GM12878 (cell line): ENCODE measurements at regions not wholly inside any gene's neighbourhood (a gene's known extent, or its start where the extent isn't known, plus 50 kb on each side); places are given as distances from the start of the nearest gene placed in this dataset.

Source experiments
- ATAC-seq: fragments of 200-7000 bp; cut with Tn5 transposase; 3 replicates; pipeline ENCODE4 v1.9.1; 2020; ENCODE audit warnings: mild to moderate bottlenecking, moderate library complexity
- BruUV-seq: library from RNA; stranded (reverse); fragments of 400-500 nt; replicated peaks from 2 replicates; lab custom pipeline; 2021; lab: Mats Ljungman, UMichigan
- CTCF ChIA-PET: fragments of 300-600 bp; sonication (Branson Sonifier 250); formaldehyde crosslinking; extraction: SDS; loops from one replicate; lab custom pipeline; 2021; ENCODE audit warnings: inconsistent platforms; lab: Yijun Ruan, JAX
- POLR2A ChIA-PET: fragments of 350-600 bp; formaldehyde crosslinking; extraction: SDS; loops from one replicate; lab custom pipeline; 2021; ENCODE audit warnings: inconsistent platforms; lab: Charles Lee
- RAD21 ChIA-PET: fragments of 300-600 bp; sonication (Branson Sonifier 250); formaldehyde crosslinking; loops from one replicate; lab custom pipeline; 2023; ENCODE audit warnings: antibody characterized with exemption; ENCODE audit not compliant: unreplicated experiment; lab: Charles Lee
- SMC1A ChIA-PET: fragments of 300-600 bp; sonication (Branson Sonifier 250); formaldehyde crosslinking; loops from one replicate; lab custom pipeline; 2023; ENCODE audit not compliant: unreplicated experiment, uncharacterized antibody; lab: Charles Lee
- DNase-seq: peaks from one replicate; pipeline ENCODE4 v3.0.0-alpha.2; 2011; ENCODE audit warnings: low read depth, low spot score
- FAIRE-seq: peaks from 3 replicates; lab custom pipeline; 2011; peaks lifted over from hg19 to GRCh38; lab: Jason Lieb, UNC
- H2AFZ ChIP-seq: 2 replicates; pipeline ENCODE4 v1.6.0; 2011; ENCODE audit warnings: low read depth, low read length, control low read depth; ENCODE audit not compliant: control insufficient read depth
- H3K27ac ChIP-seq: 2 replicates; pipeline ENCODE4 v1.5.1; 2011; ENCODE audit warnings: control low read depth; ENCODE audit not compliant: control insufficient read depth, insufficient read depth
- H3K27me3 ChIP-seq, 2 experiments: replicated peaks in 1 of 2; 2 replicates each; pipeline versions ENCODE4 v1.6.0 to v1.6.1; 2011; ENCODE audit warnings: low read length in 1 of 2; ENCODE audit not compliant: control insufficient read depth in 2 of 2, insufficient read depth in 2 of 2
- H3K36me3 ChIP-seq, 2 experiments: 2 replicates each; pipeline ENCODE4 v1.5.1; 2011; ENCODE audit warnings: low read length in 1 of 2; ENCODE audit not compliant: control insufficient read depth in 2 of 2, insufficient read depth in 2 of 2
- H3K4me1 ChIP-seq: 2 replicates; pipeline ENCODE4 v1.6.1; 2011; ENCODE audit warnings: mild to moderate bottlenecking, low read length, moderate library complexity, mixed read lengths; ENCODE audit not compliant: control insufficient read depth, insufficient read depth
- H3K4me2 ChIP-seq: 2 replicates; pipeline ENCODE4 v1.6.0; 2011; ENCODE audit warnings: control low read depth; ENCODE audit not compliant: control insufficient read depth, insufficient read depth
- H3K4me3 ChIP-seq: fragments of 200-600 bp; sonication (generic); 2 replicates; pipeline ENCODE4 v1.5.1; 2016
- H3K79me2 ChIP-seq: 2 replicates; pipeline ENCODE4 v1.6.0; 2011; ENCODE audit warnings: low read length; ENCODE audit not compliant: control insufficient read depth, insufficient read depth
- H3K9ac ChIP-seq: 2 replicates; pipeline ENCODE4 v1.8.0; 2011; ENCODE audit warnings: low read length, control low read depth, mixed read lengths; ENCODE audit not compliant: control insufficient read depth, insufficient read depth
- H3K9me3 ChIP-seq: replicated peaks from 3 replicates; pipeline ENCODE4 v1.5.1; 2011; ENCODE audit warnings: mild to moderate bottlenecking, low read length; ENCODE audit not compliant: control insufficient read depth, insufficient read depth
- H4K20me1 ChIP-seq: 2 replicates; pipeline ENCODE4 v1.6.0; 2011; ENCODE audit not compliant: control insufficient read depth, insufficient read depth
- EZH2 ChIP-seq: IDR thresholded peaks from 2 replicates; pipeline ENCODE4 v1.6.1; 2012; ENCODE audit warnings: low read depth, mild to moderate bottlenecking, control low read depth, inconsistent platforms, low read length, borderline replicate concordance; ENCODE audit not compliant: control insufficient read depth
- FOXM1 ChIP-seq: IDR thresholded peaks from 2 replicates; pipeline ENCODE4 v1.6.1; 2012; ENCODE audit warnings: low read depth, mild to moderate bottlenecking, inconsistent platforms, low read length, moderate library complexity
- MEF2A ChIP-seq: IDR thresholded peaks from 2 replicates; pipeline ENCODE4 v1.6.1; 2011; ENCODE audit warnings: low read depth, mild to moderate bottlenecking, low read length, moderate library complexity; ENCODE audit not compliant: insufficient read depth
- NFYA ChIP-seq: IDR thresholded peaks from 2 replicates; pipeline ENCODE4 v1.6.1; 2011; ENCODE audit warnings: low read depth, mild to moderate bottlenecking, low read length, improper control_type of control experiment, borderline replicate concordance
- POLR2A ChIP-seq: IDR thresholded peaks from 2 replicates; pipeline ENCODE4 v1.6.1; 2011; ENCODE audit warnings: low read depth, mild to moderate bottlenecking, low read length
- SIX5 ChIP-seq: IDR thresholded peaks from 2 replicates; pipeline ENCODE4 v1.6.1; 2011; ENCODE audit warnings: mild to moderate bottlenecking, low read depth, low read length, moderate library complexity; ENCODE audit not compliant: severe bottlenecking
- SPI1 ChIP-seq: IDR thresholded peaks from 2 replicates; pipeline ENCODE4 v1.6.1; 2011; ENCODE audit warnings: low read depth, mild to moderate bottlenecking, low read length, moderate library complexity, borderline replicate concordance; ENCODE audit not compliant: insufficient read depth
- SUPT20H ChIP-seq: IDR thresholded peaks from 2 replicates; pipeline ENCODE4 v1.6.1; 2011; ENCODE audit warnings: low read depth, mild to moderate bottlenecking, low read length, moderate library complexity, borderline replicate concordance; ENCODE audit not compliant: control insufficient read depth
- WGBS: methylation state at CpG from one replicate; pipeline ENCODE4 v1.1.6; 2016; ENCODE audit warnings: low lambda C conversion rate; ENCODE audit not compliant: insufficient replicate concordance, insufficient coverage; ENCODE audit errors: missing lambda C conversion rate; 5-methylcytosine and 5-hydroxymethylcytosine counted together
- in situ Hi-C: fragments of 300-500 bp; cut with MboI; formaldehyde crosslinking; loops from 9 replicates; pipeline ENCODE4 v1.14.3; 2018; ENCODE audit warnings: mixed read lengths
- intact Hi-C: fragments of 100-400 bp; cut with micrococcal nuclease; formaldehyde crosslinking; loops from one replicate; pipeline ENCODE4 v1.14.2; 2022; ENCODE audit not compliant: unreplicated experiment
- TF ChIP-seq, protein P1 (sequence below): fragments of 450-650 bp; IDR thresholded peaks from 2 replicates; pipeline ENCODE4 v1.6.1; 2016; ENCODE audit warnings: mild to moderate bottlenecking
- TF ChIP-seq, protein P2 (sequence below): IDR thresholded peaks from 2 replicates; pipeline ENCODE4 v1.6.1; 2012; ENCODE audit warnings: mild to moderate bottlenecking, low read depth, low read length
- TF ChIP-seq, protein P3 (sequence below): IDR thresholded peaks from 2 replicates; pipeline ENCODE4 v1.6.1; 2012; ENCODE audit warnings: low read depth, low read length, improper control_type of control experiment

DNA sequence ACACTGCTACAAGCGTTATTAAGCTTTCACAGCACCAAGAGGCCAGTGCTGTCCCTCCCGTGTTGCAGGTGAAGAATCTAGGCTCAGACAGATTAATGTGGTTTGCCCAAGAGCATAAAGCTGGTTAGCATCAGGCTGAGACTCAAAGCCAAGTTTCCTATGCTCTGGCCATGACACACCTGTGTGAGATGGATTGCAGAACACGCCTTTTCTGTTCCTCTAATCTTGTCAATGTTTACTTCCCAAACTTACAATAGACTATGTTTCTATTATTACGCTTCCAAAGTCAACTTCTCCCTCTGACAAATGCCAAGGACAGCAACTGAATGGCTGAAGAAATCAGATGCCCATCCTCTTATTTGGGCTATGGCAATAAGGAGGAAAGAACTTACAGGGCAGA is 138.4 kb upstream of the SLIT3 start:
- POLR2A ChIA-PET = no interaction called here
- Histone ChIP-seq H3K9me3 (no peaks in the 10 kb centered on the region), H3K4me2 (no peak overlapping the region), H3K4me1 (no peaks in the 10 kb centered on the region), H3K79me2 (no peaks in the 10 kb centered on the region), H2AFZ (no peak overlapping the region), H4K20me1 (no peaks in the 10 kb centered on the region), H3K4me3 (no peak overlapping the region), H3K36me3 (no peaks in the 10 kb centered on the region), H3K27me3 (peaks cover 0 to 5% of the 10 kb centered on the region in 2 experiments; a peak in 2 of 4 replicates), H3K9ac (no peak overlapping the region), H3K27ac (no peak overlapping the region)
- in situ Hi-C loops = no loop called here
- intact Hi-C loops = no loop called here
- no peak for FAIRE-seq
- BruUV-seq = no TSS peak
- 17% methylated on average over 4 of the region's 4 CpGs for WGBS
- RAD21 ChIA-PET = no interaction called here
- ATAC-seq = no peak
- DNase-seq = no peak
- TF ChIP-seq NFYA = no peak
- TF ChIP-seq POLR2A = no peak
- TF ChIP-seq SPI1 = no peak
- no peak for TF ChIP-seq EZH2
- CTCF ChIA-PET = no interaction called here
- SMC1A ChIA-PET = interaction anchor here (1.0 kb wide), 1 partner anchor 57 kb away, joined by 3 read pairs; no protein-coding TSS in a partner anchor

DNA sequence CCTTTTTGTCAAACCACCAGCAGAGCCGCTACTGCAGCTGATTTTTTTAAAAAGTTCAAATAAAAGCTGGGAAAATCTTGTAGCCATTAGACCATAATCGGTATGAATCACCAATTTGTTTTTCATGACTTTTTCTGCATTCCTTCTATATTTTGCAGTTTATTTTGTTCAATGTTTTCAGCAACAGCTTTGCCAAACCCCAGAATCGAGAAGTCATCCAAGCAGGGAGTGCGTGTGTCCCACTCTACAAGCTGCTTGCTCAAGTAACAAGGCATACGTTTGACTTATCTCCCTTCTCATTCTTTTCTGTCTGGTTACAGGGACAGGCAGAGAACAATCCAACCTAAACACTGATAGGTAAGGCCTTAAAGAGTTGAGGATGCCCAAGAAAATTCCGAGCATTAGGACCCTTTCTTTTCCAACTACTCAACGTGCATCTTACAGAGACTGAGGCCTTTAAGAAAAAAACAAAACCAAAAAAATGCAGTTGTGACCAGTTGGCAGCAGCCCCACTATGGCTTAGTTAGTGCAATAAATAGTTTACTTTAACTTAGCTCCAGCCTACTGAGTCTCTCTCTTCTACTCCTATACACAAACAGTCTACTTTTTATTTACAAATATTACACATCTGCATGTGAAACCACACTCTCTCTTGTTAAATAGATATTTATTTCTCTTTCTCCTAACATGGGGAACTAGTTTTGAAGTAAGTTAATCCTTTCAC is 134.7 kb upstream of the SLIT3 start:
- RAD21 ChIA-PET = no interaction called here
- SMC1A ChIA-PET = no interaction called here
- ATAC-seq (no peak), FAIRE-seq (no peak), DNase-seq (no peak)
- intact Hi-C loops = no loop called here
- no peaks in the 10 kb centered on the region for H3K4me1 ChIP-seq
- H3K27me3 ChIP-seq = peaks cover 0 to 2% of the 10 kb centered on the region in 2 experiments; a peak in 2 of 4 replicates
- no peak overlapping the region for H3K9ac ChIP-seq
- BruUV-seq = no TSS peak
- H3K9me3 ChIP-seq = no peaks in the 10 kb centered on the region
- POLR2A ChIA-PET = no interaction called here
- no peak overlapping the region for H3K4me3 ChIP-seq
- in situ Hi-C loops = no loop called here
- H3K27ac ChIP-seq = no peak overlapping the region
- H3K79me2 ChIP-seq = no peaks in the 10 kb centered on the region
- CTCF ChIA-PET = no interaction called here
- no peak overlapping the region for H3K4me2 ChIP-seq
- no peaks in the 10 kb centered on the region for H3K36me3 ChIP-seq
- H4K20me1 ChIP-seq = no peaks in the 10 kb centered on the region
- WGBS = 39% methylated on average over 7 of the region's 7 CpGs
- H2AFZ ChIP-seq = no peak overlapping the region
- TF ChIP-seq SIX5 (no peak), FOXM1 (no peak), MEF2A (no peak), SPI1 (no peak), SUPT20H (no peak)
- TF ChIP-seq, protein P1, sequence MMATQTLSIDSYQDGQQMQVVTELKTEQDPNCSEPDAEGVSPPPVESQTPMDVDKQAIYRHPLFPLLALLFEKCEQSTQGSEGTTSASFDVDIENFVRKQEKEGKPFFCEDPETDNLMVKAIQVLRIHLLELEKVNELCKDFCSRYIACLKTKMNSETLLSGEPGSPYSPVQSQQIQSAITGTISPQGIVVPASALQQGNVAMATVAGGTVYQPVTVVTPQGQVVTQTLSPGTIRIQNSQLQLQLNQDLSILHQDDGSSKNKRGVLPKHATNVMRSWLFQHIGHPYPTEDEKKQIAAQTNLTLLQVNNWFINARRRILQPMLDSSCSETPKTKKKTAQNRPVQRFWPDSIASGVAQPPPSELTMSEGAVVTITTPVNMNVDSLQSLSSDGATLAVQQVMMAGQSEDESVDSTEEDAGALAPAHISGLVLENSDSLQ = no peak
- TF ChIP-seq, protein P2, sequence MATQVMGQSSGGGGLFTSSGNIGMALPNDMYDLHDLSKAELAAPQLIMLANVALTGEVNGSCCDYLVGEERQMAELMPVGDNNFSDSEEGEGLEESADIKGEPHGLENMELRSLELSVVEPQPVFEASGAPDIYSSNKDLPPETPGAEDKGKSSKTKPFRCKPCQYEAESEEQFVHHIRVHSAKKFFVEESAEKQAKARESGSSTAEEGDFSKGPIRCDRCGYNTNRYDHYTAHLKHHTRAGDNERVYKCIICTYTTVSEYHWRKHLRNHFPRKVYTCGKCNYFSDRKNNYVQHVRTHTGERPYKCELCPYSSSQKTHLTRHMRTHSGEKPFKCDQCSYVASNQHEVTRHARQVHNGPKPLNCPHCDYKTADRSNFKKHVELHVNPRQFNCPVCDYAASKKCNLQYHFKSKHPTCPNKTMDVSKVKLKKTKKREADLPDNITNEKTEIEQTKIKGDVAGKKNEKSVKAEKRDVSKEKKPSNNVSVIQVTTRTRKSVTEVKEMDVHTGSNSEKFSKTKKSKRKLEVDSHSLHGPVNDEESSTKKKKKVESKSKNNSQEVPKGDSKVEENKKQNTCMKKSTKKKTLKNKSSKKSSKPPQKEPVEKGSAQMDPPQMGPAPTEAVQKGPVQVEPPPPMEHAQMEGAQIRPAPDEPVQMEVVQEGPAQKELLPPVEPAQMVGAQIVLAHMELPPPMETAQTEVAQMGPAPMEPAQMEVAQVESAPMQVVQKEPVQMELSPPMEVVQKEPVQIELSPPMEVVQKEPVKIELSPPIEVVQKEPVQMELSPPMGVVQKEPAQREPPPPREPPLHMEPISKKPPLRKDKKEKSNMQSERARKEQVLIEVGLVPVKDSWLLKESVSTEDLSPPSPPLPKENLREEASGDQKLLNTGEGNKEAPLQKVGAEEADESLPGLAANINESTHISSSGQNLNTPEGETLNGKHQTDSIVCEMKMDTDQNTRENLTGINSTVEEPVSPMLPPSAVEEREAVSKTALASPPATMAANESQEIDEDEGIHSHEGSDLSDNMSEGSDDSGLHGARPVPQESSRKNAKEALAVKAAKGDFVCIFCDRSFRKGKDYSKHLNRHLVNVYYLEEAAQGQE = no peak
- TF ChIP-seq, protein P3, sequence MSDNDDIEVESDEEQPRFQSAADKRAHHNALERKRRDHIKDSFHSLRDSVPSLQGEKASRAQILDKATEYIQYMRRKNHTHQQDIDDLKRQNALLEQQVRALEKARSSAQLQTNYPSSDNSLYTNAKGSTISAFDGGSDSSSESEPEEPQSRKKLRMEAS = no peak
